GM18502 (cell line): ENCODE measurements at regions not wholly inside any gene's neighbourhood (a gene's known extent, or its start where the extent isn't known, plus 50 kb on each side); places are given as distances from the start of the nearest gene placed in this dataset.

Source experiments
- ATAC-seq: cut with Tn5 transposase; IDR thresholded peaks from one replicate; pipeline ENCODE4 v1.9.1; 2021; ENCODE audit warnings: mild to moderate bottlenecking; ENCODE audit not compliant: unreplicated experiment, poor library complexity

GRCh38 chr12:60935981-60936761, 1324.0 kb upstream of the USP15 start:
- ATAC-seq: no peak

GRCh38 chr12:60947533-60947932, 1312.7 kb upstream of the USP15 start:
- ATAC-seq: no peak

GRCh38 chr12:60967128-60967527, 1293.1 kb upstream of the USP15 start:
- no peak for ATAC-seq

- no peak for ATAC-seq
Measured at GRCh38 chr12:60977966-60978365, 1282.2 kb upstream of the USP15 start.

GRCh38 chr12:60980558-60980957, 1279.6 kb upstream of the USP15 start:
- ATAC-seq: no peak

- ATAC-seq: no peak
Measured at GRCh38 chr12:60981473-60981872, 1278.7 kb upstream of the USP15 start.

- no peak for ATAC-seq
Measured at GRCh38 chr12:60992087-60992486, 1268.1 kb upstream of the USP15 start.

GRCh38 chr12:60995256-60995825, 1264.9 kb upstream of the USP15 start:
- no peak for ATAC-seq

GRCh38 chr12:60997869-60998378, 1262.3 kb upstream of the USP15 start:
- ATAC-seq: no peak

GRCh38 chr12:61009192-61009591, 1251.0 kb upstream of the USP15 start:
- no peak for ATAC-seq

GRCh38 chr12:61011767-61012423, 1248.3 kb upstream of the USP15 start:
- ATAC-seq: no peak

GRCh38 chr12:61018571-61018970, 1241.6 kb upstream of the USP15 start:
- no peak for ATAC-seq

GRCh38 chr12:61023231-61023630, 1237.0 kb upstream of the USP15 start:
- ATAC-seq: no peak

- no peak for ATAC-seq
Measured at GRCh38 chr12:61029516-61029915, 1230.7 kb upstream of the USP15 start.

- ATAC-seq: no peak
Measured at GRCh38 chr12:61037792-61038191, 1222.4 kb upstream of the USP15 start.

- no peak for ATAC-seq
Measured at GRCh38 chr12:61043838-61044237, 1216.4 kb upstream of the USP15 start.

GRCh38 chr12:61044766-61045165, 1215.4 kb upstream of the USP15 start:
- no peak for ATAC-seq

- no peak for ATAC-seq
Measured at GRCh38 chr12:61070640-61071414, 1189.4 kb upstream of the USP15 start.

- ATAC-seq: no peak
Measured at GRCh38 chr12:61072717-61073116, 1187.5 kb upstream of the USP15 start.

GRCh38 chr12:61095111-61095510, 1165.1 kb upstream of the USP15 start:
- ATAC-seq: no peak
